Ishikawa (cell line): ENCODE measurements at regions not wholly inside any gene's neighbourhood (a gene's known extent, or its start where the extent isn't known, plus 50 kb on each side); places are given as distances from the start of the nearest gene placed in this dataset.

Experiments used
- CEBPB ChIP-seq: IDR thresholded peaks from 2 replicates; pipeline ENCODE4 v1.6.1; 2012
- CREB1 ChIP-seq: IDR thresholded peaks from 2 replicates; pipeline ENCODE4 v1.6.1; 2012; ENCODE audit warnings: low read depth
- EGR1 ChIP-seq: IDR thresholded peaks from 2 replicates; pipeline ENCODE4 v1.6.1; 2012
- EP300 ChIP-seq: IDR thresholded peaks from 2 replicates; pipeline ENCODE4 v1.6.1; 2012; ENCODE audit warnings: borderline replicate concordance
- FOXM1 ChIP-seq: IDR thresholded peaks from 2 replicates; pipeline ENCODE4 v1.6.1; 2012; ENCODE audit warnings: low read depth, borderline replicate concordance
- MAX ChIP-seq: IDR thresholded peaks from 2 replicates; pipeline ENCODE4 v1.6.1; 2012
- NFIC ChIP-seq: IDR thresholded peaks from 2 replicates; pipeline ENCODE4 v1.6.1; 2012
- RAD21 ChIP-seq: IDR thresholded peaks from 2 replicates; pipeline ENCODE4 v1.6.1; 2012; ENCODE audit warnings: low read depth
- REST ChIP-seq: IDR thresholded peaks from 2 replicates; pipeline ENCODE4 v1.6.1; 2012; ENCODE audit warnings: low read depth, mild to moderate bottlenecking
- TAF1 ChIP-seq: IDR thresholded peaks from 2 replicates; pipeline ENCODE4 v1.6.1; 2012; ENCODE audit warnings: low read depth, mild to moderate bottlenecking
- TCF12 ChIP-seq: IDR thresholded peaks from 2 replicates; pipeline ENCODE4 v1.6.1; 2012; ENCODE audit warnings: low read depth
- TEAD4 ChIP-seq: IDR thresholded peaks from 2 replicates; pipeline ENCODE4 v1.6.1; 2012
- USF1 ChIP-seq: IDR thresholded peaks from 2 replicates; pipeline ENCODE4 v1.6.1; 2012
- YY1 ChIP-seq: IDR thresholded peaks from 2 replicates; pipeline ENCODE4 v1.6.1; 2012; ENCODE audit warnings: low read depth
- ZBTB7A ChIP-seq: IDR thresholded peaks from 2 replicates; pipeline ENCODE4 v1.6.1; 2012; ENCODE audit warnings: low read depth

GRCh38 chr20:50304501-50304856 lies 113.8 kb downstream of the CEBPB start:
- TF ChIP-seq MAX (no peak), YY1 (no peak), USF1 (no peak), CEBPB (no peak), FOXM1 (no peak), ZBTB7A (no peak), RAD21 (no peak), TEAD4 (no peak), CREB1 (no peak), TAF1 (no peak), EP300 (no peak), TCF12 (no peak), EGR1 (no peak), NFIC (no peak), REST (no peak)

- no peak for TF ChIP-seq CEBPB
- TF ChIP-seq ZBTB7A = no peak
- TF ChIP-seq TEAD4 = no peak
- TF ChIP-seq RAD21 = no peak
- no peak for TF ChIP-seq FOXM1
- TF ChIP-seq TCF12 = no peak
- TF ChIP-seq REST = no peak
- no peak for TF ChIP-seq CREB1
- TF ChIP-seq EGR1 = no peak
- TF ChIP-seq YY1 = no peak
- TF ChIP-seq NFIC = no peak
- no peak for TF ChIP-seq EP300
- TF ChIP-seq MAX = no peak
- TF ChIP-seq USF1 = no peak
- no peak for TF ChIP-seq TAF1
Measured at GRCh38 chr20:50304923-50305635, 114.4 kb downstream of the CEBPB start.

- TF ChIP-seq CEBPB (no peak), FOXM1 (no peak), USF1 (peak; percentile 78), YY1 (no peak)
Measured at GRCh38 chr20:50305636-50306477, 115.2 kb downstream of the CEBPB start.

- TF ChIP-seq EGR1 (no peak), TEAD4 (no peak), REST (no peak), CEBPB (no peak), YY1 (no peak), EP300 (no peak), ZBTB7A (no peak), TCF12 (no peak), RAD21 (no peak), USF1 (no peak), CREB1 (no peak), FOXM1 (no peak)
Measured at GRCh38 chr20:50306478-50307423, 116.1 kb downstream of the CEBPB start.
